ENCODE measurements at regions not wholly inside any gene's neighbourhood (a gene's known extent, or its start where the extent isn't known, plus 50 kb on each side); places are given as distances from the start of the nearest gene placed in this dataset.

- H3K36me3 ChIP-seq (ENCODE audit: control insufficient read depth in 4 of 4, insufficient read depth in 4 of 4, low read length in 4 of 4) = no peaks in the 10 kb centered on the region
- DNase-seq = peak in 2 of 3 donors; percentile 19 to 30
- H3K27ac ChIP-seq (ENCODE audit: low read depth in 1 of 2, low read length in 1 of 2) = no peak overlapping the region
- no peak for ATAC-seq (ENCODE audit: insufficient read depth, low FRiP score)
- no peaks in the 10 kb centered on the region for H3K27me3 ChIP-seq (ENCODE audit: control insufficient read depth in 3 of 3, insufficient read depth in 3 of 3, low read length in 2 of 3)
- H3K4me3 ChIP-seq = no peak overlapping the region
- no peak overlapping the region for H3K9ac ChIP-seq (ENCODE audit: insufficient read depth in 1 of 2, low read length in 2 of 2)
- H3K9me3 ChIP-seq (ENCODE audit: control insufficient read depth in 4 of 4, insufficient read depth in 3 of 4, low read length in 3 of 4) = no peaks in the 10 kb centered on the region
- WGBS, 2 donors = 37 to 48% methylated on average over 4 of the region's 4 CpGs
- H3K4me1 ChIP-seq (ENCODE audit: control insufficient read depth in 5 of 5, insufficient read depth in 5 of 5, low read length in 5 of 5) = peaks cover 2 to 10% (median 6%) of the 10 kb centered on the region in 5 donors
- no peak for TF ChIP-seq CTCF (IDR thresholded peaks at IDR 0.05; ENCODE audit: control extremely low read depth, extremely low read depth)
Observed at GRCh38 chr6:56856036-56856580, 98.8 kb upstream of the BEND6 start.

- no peaks in the 10 kb centered on the region for H3K36me3 ChIP-seq (ENCODE audit: control insufficient read depth in 4 of 4, insufficient read depth in 4 of 4, low read length in 4 of 4)
- TF ChIP-seq CTCF (IDR thresholded peaks at IDR 0.05; ENCODE audit: control extremely low read depth, extremely low read depth) = no peak
- no peaks in the 10 kb centered on the region for H3K9me3 ChIP-seq (ENCODE audit: control insufficient read depth in 4 of 4, insufficient read depth in 3 of 4, low read length in 3 of 4)
- H3K9ac ChIP-seq (ENCODE audit: insufficient read depth in 1 of 2, low read length in 2 of 2) = no peak overlapping the region
- no peak overlapping the region for H3K27ac ChIP-seq (ENCODE audit: low read depth in 1 of 2, low read length in 1 of 2)
- ATAC-seq (ENCODE audit: insufficient read depth, low FRiP score) (no peak), DNase-seq (no peak)
- no peak overlapping the region for H3K4me3 ChIP-seq
- H3K4me1 ChIP-seq (ENCODE audit: control insufficient read depth in 5 of 5, insufficient read depth in 5 of 5, low read length in 5 of 5) = peaks cover 2 to 15% (median 6%) of the 10 kb centered on the region in 5 donors
- 96 to 97% methylated on average over 2 of the region's 2 CpGs for WGBS, 2 donors
- no peaks in the 10 kb centered on the region for H3K27me3 ChIP-seq (ENCODE audit: control insufficient read depth in 3 of 3, insufficient read depth in 3 of 3, low read length in 2 of 3)
Observed at GRCh38 chr6:56854086-56854485, 100.8 kb upstream of the BEND6 start.

- Histone ChIP-seq H3K9ac (ENCODE audit: insufficient read depth in 1 of 2, low read length in 2 of 2) (no peak overlapping the region), H3K27ac (ENCODE audit: low read depth in 1 of 2, low read length in 1 of 2) (no peak overlapping the region), H3K27me3 (ENCODE audit: control insufficient read depth in 3 of 3, insufficient read depth in 3 of 3, low read length in 2 of 3) (no peaks in the 10 kb centered on the region), H3K4me3 (no peak overlapping the region), H3K36me3 (ENCODE audit: control insufficient read depth in 4 of 4, insufficient read depth in 4 of 4, low read length in 4 of 4) (no peaks in the 10 kb centered on the region), H3K9me3 (ENCODE audit: control insufficient read depth in 4 of 4, insufficient read depth in 3 of 4, low read length in 3 of 4) (no peaks in the 10 kb centered on the region), H3K4me1 (ENCODE audit: control insufficient read depth in 5 of 5, insufficient read depth in 5 of 5, low read length in 5 of 5) (peaks cover 2 to 15% (median 6%) of the 10 kb centered on the region in 5 donors)
- 67 to 77% methylated on average over 2 of the region's 2 CpGs for WGBS, 2 donors
- DNase-seq (no peak), ATAC-seq (ENCODE audit: insufficient read depth, low FRiP score) (no peak)
- no peak for TF ChIP-seq CTCF (IDR thresholded peaks at IDR 0.05; ENCODE audit: control extremely low read depth, extremely low read depth)
Observed at GRCh38 chr6:56853541-56853940, 101.4 kb upstream of the BEND6 start.
